CD1c-positive myeloid dendritic cell (primary cell): ENCODE measurements at regions not wholly inside any gene's neighbourhood (a gene's known extent, or its start where the extent isn't known, plus 50 kb on each side); places are given as distances from the start of the nearest gene placed in this dataset.

Source experiments
- DNase-seq: peaks from one replicate; pipeline ENCODE4 v3.0.0-alpha.2; 2016; ENCODE audit errors: extremely low spot score

DNA sequence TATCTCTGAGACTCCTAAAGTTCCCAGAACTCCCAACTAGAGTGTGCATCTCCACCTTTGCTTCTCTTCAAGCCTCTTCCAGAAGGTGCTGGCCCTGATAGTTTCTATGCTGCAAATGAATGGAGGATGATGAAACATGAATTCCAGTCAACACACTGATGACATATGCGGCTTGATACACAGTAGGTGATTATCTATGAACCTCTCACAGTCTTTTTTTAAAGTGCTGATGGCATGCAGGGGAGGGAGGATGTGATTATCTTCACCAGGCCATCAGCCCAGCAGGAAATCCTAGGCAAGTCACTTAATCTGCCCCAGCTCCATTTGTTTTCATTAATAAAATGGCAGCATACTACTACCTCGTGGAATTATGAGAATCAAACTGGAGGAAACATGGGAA, 548.5 kb downstream of the SOX6 start:
- DNase-seq = no peak

DNA sequence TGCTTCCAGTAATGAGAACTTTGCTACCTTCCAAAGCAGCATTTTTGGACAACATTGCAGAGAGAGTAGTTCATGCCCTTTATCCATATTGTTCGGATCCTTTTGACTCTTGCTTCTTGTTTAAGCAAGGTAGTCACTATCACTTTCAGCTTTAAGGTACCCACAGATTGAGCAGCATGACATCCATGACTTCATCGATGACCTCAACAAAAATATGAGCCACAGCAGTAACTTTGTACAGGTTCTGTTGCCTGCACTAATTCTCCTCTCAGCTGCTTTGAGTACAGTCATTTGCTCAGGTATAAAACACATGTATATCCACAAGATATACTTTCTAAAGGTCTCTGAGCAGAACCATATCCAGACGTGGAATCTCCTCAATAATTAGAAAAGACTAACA, 546.3 kb downstream of the SOX6 start:
- no peak for DNase-seq

DNA sequence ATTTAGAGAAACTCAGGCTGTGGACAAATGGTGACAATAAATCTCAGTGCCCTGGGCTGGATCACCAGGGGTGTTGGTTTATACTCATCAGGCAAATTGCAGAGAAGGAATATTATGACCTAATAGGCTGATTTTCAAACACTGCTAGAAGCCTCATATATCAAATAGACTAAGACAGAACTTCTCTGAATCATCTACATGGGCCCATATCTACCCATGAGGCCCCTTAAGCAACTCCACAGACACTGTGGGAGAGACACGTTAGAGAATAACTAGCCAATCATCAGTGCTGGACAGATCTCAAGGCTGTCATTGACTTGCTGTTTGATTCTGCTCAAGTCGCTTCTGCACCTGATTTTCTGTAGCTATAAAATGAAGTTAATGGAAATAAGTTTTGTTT, 545.8 kb downstream of the SOX6 start:
- DNase-seq = no peak

DNA sequence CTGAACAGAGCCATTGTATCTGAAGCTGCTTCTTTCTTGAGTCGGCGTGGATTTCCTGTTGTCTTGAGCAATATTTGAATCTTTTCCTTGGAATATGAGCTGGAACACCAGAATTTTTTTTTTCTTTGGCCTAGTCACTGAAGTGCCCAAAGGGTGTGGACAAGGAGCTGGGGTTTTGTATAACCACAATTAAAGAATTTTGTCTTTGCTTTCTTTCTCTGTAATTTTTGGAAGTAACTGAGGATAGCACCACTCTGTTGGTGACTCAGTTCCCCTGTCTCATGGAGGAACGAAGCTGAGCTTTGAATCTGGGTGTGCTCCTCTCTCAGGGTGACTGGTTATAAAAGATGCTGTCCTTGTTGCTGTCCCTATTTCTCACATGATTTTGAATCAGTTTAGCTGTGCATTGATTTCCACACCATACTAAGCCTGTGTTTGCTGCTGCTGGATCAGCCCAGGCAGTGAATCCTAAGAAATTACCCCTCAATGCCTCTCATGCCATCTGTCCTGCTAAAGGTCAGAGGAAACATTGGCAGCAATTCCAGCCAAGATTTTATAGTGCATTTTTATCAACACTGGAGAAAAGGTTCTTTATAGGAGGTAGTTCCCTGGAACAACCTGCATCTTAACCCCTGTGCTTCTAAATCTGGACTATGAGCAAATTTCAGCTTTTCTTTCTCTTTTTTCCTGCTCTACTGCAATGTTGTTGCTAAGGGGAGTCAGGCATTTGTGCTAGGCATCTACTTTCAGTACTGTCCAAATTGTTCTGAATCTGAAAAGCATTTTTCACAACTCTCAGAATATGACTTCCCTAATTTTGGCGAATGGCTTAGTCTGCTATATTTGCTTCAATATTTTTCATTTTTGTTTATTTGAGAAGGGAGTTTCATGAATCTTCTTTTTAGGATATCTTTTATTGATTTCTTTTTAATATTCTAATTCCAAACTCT, 540.8 kb downstream of the SOX6 start:
- DNase-seq = peak; percentile 83

DNA sequence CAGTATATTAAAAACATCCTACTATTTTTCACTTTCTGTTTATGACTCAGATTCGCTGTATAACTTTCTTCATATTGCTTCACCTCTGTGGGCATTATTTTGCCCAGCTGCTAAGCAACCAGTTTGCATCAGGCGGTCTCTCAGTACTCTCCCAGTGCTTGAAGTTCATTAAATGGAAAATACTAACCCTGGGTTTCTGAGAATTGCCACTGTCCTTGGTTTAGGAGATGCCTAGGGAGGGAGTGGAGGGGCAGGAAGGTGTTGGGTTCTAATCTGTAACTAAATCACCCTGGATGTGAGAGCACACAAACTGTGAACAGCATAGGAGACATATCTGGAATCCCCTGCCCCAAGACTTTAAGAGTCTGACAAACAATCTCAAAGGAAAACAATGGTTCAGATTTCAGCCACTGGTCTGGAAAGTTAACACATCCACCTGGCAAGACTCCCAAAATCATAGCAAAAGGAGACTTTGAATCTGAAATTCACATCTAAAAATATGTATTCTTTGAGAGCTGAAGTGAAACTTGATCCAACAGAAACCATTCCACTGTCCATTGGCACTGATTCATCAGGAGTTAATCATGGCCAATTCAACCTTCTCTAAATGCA, 540.0 kb downstream of the SOX6 start:
- DNase-seq = peak; percentile 94

DNA sequence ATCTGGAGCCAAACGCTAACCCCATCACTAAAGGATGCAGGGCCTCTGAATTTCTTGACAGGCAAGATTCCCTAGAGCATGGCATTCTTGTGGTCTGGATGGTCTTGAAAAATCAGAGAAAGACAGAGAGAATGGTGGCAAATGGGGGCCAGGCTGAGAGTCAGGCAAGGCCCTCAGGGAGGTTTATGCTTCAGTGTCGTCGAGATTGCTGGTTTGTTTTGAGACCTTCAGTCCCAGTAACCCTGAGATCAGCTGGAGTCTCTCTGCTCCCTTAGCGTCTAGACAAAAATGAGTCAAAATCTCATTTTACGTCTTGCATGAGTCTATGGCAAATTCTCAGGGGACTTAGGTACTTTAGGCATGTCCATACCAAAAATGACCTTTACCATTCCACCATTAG, 539.3 kb downstream of the SOX6 start:
- DNase-seq = no peak

DNA sequence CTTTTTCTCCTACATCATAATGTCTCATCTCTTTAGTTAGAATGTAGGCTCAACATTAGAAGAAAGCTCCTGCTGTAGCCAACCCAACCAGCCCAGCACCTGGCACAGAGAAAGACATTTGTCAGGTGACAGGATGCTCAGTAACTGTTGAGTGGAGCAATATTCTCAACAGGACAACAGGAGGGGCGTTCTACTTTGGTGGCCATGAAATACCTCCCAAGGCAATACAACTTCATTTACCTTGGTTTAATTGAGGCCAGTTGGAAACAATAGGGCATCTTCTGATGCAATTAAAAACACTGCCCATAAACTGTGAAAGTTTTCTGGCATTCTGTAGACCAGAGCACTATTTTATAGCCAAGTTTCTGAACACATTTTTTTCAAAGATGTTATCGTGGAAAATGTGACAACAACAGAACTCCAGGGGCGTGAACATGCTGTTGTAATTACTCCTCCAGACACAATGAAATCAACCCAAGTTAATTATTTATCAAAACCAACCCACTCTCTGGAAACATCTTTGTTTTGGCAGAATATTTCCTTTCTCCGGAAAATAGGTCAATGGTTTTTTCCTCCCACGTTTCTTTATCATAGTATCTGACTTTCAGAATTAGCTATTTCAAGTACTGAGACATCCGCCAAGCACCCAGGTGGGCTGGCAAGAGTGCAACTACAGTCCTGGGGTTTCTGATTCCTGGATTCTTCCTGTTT, 538.1 kb downstream of the SOX6 start:
- DNase-seq = peak; percentile 67

DNA sequence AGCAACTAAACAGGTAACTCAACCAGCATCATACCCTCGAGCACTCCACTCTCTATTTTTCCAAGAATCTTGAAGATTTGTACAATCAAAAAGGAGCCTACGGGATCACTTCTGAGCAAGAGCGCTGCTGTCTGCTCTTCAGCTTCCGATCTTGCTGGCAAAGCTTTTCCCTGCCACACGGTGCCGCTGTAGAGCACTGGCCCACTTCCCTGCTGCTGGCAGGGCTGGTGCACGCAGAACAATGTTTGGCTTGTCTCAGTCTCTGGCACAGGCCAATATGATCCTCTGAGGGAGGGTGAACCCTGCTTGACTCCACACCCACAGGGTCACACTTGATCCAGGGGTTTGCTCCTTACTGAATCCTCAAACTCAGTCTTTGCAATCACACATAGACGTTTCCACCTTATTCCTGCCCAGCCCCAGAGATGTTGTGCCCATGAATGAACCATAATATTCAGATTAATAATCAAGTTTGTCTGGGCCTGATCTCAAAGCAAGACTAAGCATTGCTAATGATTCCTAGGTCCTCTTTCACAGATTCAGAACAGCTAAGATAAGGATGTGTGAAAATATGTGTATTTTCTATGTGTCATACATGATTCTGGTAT, 536.6 kb downstream of the SOX6 start:
- DNase-seq = peak; percentile 66

DNA sequence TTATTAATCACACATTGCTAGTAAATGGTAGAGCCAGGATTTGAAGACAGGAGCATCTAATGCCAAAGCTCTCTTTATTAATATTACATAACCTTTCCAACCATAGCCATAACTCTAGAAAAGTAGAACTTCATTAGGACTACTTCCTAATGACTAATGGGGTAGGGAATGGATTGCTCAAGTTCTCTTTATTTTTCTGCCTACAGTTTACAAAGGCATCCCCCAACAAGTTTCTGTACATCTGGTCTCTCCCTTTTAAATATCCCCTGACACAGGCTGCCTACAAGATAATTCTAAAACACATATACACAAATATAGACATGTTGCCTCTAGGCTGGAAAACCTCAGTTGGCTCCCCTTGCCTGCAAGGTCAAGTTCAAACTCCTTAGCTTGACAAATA, 534.9 kb downstream of the SOX6 start:
- peak; percentile 44 for DNase-seq

DNA sequence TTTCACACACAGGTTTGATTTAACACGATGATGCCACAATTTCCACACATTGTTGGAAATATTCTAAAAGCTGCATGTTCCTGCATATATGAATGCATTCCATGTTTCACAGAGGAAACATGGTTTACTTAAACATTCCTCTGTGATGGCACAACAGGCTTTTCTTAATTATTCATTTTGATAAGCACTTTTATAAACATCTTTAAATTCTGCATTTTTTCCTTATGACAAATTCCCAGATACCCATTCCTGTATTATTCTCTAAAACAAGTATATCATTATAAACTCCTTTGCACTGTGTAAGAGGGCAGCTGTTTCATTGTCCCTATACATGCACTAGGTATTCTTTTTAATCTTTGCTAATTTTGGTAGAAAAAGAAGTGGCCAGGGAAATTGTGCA, 532.3 kb downstream of the SOX6 start:
- DNase-seq = no peak

DNA sequence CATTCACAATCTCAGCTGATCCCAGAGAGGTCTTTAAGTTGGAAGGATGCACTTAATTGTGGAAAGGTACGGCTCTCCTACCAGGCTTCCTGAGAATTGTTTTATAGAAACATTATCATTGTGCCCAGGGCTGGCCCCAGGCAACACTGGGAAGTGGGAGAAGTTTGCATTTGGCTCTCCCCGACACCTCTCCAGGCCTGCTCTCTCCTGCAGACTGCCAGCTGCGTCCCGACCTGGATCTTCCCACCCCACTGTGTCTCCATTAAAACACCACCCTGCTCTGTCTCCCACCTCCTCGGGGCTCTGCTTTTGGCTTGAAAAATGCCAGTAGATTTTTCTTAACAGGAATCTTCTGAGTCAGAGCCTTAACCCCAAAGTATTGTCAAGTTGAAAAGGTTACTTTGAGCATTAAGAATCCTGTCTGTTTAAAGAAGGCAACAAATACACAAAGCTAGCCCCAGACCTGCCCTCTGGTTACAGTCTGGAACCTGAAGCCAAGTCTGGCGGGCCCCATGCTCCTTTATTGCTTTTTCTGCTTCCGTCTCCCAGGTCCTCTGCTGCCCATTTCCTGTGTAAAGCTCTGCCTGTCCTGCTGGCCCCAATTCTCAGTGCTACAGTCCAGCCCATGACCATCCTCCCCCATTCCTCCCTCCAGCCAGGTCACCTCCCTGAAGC, 530.2 kb downstream of the SOX6 start:
- no peak for DNase-seq

DNA sequence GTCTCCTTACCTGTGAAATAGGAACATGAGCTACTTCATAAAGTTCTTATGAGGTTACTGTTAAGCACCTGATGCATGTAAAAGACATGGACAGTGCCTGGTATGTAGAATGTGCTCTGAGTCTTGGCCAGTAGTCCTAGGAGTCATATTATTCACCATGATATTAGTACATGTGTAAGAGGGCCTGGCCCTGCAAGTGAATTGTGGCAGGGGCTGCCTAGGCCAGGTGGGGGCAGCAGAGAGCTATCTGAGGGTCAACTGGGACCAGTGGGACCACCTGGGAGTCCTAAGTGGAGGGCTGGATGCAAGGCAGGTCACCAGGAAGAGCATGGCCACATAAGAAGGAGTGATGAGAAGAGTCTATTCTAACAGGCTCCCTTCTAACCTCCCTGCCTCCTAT, 529.5 kb downstream of the SOX6 start:
- no peak for DNase-seq

DNA sequence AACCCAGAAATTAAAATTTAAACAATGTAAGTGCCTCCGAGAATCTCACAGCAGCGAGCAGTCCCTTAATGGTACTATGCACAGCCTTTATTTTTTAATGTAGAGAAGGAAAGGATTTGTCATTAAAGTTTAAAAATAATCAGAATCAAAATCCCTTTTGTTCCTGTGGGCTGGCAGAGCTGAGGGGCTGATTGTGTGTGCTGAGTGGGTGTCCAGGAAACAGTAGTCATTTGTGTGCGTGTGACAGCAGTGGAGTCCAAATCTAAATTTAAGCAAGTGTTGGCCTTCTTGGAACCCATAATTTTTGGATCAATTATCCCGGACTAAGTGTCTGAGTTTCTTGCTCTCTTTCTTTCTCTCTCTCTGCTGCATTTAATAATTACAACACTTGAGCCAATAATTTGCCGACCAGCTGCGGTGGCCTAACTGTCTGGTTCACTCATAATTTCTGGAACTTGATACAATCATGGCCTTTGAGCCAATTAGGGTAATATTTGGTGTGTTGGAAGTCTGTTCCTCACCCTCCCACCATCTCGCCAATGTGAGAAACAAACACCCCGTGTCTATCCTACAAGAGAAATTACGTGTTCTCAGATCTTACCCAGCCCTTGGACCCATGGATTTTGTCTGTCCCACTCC, 528.0 kb downstream of the SOX6 start:
- no peak for DNase-seq

DNA sequence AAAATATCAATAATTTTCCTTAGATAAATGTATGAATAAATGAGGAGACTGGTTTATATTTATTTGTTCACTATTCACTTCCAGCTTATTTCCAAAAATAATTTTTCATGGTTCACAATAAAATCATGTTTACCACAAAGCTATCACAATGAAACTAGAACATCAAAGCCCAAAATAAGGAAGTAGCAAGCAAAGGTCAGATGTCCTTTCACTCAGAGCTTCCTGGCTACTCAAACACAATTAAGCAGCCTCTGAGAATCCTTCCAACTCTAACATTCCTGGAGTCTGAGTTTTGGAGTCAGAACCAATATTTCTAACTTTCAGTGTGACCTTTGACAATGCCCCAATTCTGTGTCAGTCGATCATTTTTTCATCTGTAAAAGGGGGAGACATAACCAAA, 527.0 kb downstream of the SOX6 start:
- DNase-seq = peak; percentile 44

DNA sequence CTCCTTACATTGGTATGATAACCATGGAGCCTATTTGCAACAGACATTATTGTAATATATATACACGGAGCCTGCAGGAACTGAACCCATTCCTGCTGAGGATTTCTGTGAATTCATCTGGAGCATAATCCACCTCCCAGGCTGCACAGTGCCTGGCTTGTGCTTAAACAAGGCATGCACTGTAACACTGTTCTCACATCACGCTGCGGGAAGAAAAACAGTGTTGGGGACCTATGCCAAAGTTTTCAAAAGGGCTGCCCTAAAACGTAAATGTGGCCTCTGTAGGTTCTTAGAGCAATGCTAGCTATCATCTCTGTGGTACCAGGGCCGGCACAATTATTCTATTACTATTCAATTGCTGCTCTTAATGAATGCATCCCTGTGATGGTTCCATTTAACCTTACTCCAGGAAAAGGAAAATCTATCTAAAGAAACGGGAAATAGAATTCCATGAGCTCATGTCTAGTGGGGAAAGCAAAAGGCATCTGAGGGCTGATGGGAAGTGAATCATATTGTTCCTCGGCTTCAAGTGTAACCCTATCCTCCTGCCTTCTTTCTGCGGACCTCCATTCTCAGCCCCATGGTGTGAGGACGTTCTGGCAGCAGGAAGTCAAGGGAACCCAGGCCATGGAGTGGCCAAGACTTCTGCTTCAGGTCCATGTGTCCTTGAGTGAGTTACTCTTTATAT, 525.5 kb downstream of the SOX6 start:
- no peak for DNase-seq

DNA sequence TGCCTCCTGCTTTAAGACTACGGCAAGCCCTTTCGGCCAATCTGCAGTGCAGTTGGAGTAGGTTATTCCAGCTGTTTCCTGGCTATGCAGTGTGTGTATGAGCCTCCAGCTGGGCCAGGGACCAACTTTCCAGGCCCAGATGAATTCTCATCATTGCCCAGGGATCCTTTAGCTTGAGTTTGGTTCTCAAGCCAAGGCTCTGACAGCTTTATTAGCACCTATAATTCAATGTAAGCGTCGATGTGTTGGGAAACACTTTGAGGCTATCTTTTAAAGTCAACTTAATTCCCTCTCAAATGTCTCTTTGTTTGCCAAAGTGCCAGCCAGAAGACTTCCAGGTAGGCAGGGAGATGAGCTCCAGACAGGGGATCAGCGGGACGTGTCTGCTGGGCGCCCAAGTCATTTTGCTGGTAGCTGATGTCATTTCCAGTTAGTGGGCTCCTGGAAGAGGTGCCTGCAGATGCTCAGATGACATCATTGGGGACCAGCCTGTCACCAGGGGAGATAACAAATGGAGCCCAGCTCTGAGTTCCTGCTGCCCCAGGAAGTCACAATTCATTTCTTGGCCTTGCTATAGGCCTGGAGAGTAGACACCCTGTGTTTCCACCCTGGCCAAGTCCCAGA, 520.4 kb downstream of the SOX6 start:
- DNase-seq = no peak

DNA sequence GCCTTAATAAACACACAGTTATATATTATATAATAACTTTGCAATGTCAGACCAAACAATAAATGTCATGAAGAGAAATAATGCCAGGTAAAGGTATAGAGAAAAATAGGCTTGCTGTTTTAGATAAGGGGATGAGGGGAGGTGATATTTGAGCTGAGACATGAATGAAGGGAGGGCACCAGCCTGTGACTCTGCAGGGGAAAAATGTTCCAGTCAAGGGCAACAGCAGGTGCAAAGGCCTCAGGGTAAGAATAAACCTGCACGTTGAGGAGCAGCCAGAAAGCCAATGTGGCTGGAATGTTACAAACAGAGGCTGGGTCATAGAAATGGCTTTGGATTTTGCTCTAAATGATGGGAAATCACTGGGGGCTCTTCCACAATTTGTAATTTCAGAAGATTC, 519.6 kb downstream of the SOX6 start:
- DNase-seq = no peak

DNA sequence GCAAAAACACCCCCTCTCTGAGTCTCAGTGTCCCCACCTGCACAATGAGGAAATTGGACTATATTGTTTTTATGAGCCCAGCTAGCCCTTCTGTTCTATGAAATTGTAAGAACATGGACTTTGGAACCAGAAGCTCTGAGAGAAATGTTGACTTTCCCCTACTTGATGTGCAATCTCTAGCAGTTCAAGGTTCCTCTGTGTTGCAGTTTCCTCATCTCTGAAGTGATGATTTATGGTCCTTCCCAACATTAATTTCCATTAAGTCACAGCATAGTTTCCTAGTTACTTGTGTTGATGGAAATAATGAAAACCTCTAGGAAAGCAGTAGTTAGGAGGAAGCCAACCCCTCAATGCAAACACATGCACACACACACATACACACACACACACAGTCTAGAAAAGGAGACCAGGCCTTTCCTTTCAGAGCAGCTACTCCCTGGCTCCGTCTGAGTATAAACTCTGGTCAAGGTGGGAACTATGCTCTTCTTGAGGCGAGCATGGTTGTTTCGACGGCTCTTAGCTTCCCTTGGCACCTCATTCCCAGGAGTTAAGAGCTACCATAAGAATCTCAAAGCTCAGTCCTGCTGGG, 518.4 kb downstream of the SOX6 start:
- DNase-seq = no peak

DNA sequence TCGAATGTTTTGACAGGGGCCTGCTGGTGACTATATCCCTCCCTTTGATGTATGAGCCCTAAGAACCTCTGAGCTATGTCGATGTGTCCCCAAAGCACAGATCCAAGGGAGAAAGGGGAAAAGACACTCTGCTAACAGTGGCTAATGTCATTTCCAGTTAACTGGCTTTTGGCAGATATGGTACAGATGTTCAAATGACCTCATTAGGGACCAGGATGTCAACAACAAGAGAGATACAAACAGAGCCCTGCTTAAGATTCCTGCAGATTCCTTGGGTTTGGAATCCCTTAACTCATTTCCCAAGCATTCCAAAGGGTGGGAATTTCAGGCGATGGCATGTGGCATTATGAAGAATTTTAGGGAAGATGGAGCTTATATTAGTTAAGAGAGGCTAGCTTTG, 517.3 kb downstream of the SOX6 start:
- DNase-seq = no peak

DNA sequence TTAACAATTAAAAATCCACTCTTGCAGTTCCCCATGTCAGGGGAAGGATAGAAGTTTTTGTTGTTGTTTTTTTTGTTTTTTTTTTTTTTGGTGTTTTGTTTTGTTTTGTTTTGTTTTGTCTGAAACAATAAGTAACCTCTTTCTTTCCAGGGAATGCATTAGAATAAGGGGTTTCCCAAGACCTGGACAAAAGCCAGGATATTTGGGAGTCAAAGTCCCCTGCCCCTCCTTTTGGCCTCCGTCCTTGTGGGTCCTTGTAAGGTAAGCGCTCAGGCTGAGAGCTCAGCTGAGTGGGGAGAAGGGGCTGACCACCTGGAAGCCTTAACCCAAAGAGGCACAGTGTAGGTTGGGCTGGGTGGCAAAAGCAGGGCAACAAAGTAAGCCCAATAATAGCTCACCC, 515.4 kb downstream of the SOX6 start:
- DNase-seq = no peak
